HG03575 (cell line): ENCODE measurements at regions not wholly inside any gene's neighbourhood (a gene's known extent, or its start where the extent isn't known, plus 50 kb on each side); places are given as distances from the start of the nearest gene placed in this dataset.

ENCODE experiments used
- ATAC-seq: cut with Tn5 transposase; IDR thresholded peaks from one replicate; pipeline ENCODE4 v1.9.1; 2021; ENCODE audit not compliant: unreplicated experiment, insufficient number of reproducible peaks, low FRiP score; ENCODE audit errors: extremely low read depth

DNA sequence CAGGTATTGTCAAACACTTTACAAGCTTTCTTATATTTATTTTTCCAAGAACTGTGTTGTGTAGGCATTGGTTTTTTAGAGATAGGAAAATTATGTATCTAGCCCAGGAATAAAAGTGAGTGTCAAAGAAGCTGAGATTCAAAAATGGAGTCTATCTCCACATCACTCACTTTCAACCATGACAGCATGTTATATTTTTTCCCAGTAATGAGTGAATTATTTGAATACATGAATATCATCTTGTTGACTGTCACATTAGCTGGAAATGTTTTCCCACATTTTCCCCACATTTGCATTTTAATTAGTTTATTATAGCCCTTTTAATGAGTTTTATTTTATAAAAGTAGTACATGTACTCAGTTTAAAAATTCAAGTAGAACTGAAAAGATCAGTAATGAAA lies 693.7 kb downstream of the PCDH18 start:
- no peak for ATAC-seq

DNA sequence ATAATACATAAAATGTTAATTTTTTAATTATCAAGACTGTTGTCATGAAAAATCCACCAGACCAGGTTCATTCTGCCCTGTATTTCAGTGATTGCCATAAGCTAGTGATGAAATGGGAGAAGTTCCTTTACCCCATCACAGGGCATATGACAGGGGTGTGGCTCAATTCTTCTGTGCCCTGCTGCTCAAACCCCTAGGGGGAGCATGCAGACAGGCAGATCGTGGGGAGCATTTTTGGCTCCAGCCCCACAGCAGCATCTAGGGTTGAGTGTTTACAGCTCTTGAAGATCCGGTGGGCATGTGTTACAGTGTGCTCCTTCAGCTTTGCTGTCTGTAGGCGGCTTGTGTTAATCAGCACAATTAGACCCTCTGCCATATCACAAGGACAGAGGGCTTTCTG lies 700.7 kb downstream of the PCDH18 start:
- ATAC-seq, result no peak

DNA sequence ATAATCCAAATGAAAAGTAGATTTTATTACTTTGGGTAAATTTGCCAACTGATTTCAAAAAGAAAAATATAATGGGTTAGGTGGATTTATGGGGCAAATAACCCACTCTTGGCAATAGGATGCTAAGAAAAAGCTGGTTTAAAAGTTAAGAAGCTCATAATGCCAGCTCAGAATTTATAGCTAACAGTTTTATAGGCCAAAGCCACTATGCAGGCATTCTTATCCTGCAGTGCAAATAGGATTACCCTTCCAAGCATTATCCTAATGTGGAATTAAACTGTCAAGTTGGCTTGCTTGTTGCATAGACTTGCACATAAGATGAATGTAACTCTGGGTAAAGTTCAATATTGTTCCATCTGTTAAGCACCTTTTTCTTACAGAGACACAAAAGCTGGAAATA lies 703.0 kb downstream of the PCDH18 start:
- ATAC-seq, result no peak

DNA sequence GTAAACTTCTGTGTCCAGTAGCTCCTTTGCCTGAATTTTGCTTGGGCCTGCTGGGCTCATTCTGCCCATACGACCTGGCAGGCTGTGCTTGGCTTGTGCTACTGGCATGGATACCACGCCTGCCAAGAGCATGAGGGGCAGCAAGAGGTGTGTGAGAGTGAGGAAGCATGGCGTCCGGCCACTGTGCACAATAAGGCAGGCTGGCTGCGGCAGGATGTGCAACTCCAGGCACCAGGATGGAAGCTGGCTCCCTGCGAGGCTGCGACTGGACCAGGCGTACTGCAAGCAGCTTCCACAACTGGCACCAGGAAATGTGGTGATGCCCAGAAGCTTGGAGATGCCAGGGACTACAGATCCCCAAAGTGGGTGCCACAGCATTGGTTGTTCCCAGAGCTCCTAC lies 709.3 kb downstream of the PCDH18 start:
- ATAC-seq, result no peak

DNA sequence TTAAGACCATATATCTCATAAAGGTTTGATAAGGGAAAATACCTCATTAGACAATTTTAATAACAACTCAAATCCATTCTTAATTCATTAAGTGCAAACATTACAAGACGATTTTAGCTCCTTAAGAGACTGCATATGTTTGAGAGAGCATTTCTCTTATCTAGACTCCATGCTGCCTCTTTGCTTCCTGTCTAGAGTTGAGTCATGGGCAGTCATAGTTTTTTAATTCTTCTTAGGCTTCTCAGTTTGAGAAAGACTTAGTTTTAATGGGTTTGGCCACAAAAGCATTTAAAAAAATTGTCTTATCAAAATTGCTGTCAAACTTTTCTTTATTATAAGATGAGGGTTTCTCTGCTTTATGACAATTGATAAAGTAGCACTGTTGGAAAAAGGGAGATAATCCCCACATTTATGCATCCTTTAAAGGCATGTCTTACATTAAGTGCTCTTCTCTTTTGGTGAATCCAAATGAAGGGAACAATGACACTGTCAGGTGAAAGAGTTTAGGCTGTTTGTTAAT lies 713.4 kb downstream of the PCDH18 start:
- no peak for ATAC-seq

DNA sequence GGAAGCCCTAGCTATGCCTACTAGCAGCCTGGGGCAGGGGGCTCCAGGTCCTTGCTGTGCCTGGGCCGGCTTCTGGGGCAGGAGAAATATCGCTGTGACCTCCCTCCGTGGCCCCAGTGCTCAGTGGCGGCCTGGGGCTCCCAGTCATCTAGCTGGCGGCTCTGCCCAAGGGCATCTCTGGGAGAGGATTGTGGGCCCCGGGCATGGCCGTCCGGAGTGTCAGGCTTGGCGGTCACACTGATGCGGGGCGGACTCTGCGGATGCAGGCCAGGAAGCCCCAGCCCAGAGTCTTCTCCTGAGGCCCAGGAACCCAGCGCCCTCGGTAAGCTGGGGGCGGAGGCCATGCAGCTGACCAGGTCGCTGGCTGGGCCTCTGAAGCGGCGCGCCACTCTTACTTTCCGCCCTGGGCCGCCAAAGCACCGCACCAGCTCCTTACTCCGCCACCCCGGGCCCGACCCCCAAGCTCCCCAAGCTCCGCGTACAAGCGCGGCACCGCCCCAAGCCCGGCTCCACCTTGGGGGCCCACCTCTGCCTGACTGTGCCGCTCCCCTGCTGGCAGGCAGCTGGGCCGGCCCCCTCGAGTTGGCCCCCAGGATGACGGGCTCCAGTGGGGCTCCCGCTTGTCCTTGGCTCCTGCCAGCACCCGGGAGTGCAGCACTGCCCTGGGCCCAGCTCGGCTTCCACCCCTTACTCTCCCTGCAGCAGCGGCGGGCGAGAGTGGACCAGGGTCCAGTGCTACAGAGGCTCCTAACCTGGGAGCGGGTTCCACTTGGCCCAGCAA lies 720.0 kb downstream of the PCDH18 start:
- no peak for ATAC-seq

DNA sequence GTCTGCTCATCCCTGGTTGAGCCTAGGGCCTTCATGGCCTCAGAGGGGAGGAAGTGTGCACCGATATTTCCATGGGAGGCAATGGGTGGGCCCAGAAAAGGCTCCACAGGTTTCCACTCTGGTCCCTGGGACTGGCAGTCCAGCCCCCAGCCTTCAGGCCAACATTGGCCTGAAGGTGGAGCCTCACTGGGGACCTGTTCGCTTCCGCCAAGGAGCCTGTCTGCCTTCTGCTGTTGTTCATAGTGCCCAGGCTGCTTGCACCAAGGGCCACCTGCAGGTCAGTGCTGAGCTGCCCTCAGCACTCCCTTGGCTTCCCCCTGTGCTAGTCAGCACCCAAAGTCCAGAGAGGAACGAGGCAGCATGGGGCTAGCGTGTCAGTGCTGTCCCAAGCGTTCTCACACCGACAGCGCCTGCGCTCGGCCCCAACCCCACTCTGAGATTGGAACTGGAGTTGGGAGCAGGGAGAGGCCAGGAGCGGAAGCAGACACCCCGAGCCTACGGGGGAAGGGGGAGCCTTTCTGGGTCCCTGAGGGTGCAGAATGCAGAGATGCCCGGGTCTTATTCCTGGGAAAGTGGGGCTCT lies 720.7 kb downstream of the PCDH18 start:
- no peak for ATAC-seq

DNA sequence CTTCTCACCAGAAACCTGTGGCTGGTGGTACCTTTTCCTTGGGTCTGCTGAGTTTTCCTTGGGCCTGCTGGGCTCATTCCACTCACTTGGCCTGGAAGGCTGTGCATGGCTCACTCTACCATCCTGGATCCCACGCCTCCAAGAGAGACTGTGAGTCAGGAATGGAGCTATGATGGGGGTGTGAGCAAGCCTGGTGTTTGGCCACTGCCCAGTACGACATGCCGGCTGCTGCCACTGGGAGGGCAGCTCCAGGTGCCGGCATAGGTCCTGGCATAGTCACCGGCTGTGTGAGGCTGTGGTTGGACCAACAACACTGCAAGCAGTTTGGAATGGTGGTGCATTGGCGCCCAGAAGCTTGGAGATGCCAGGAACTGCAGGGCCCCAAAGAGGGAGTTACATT lies 721.7 kb downstream of the PCDH18 start:
- ATAC-seq, result no peak

DNA sequence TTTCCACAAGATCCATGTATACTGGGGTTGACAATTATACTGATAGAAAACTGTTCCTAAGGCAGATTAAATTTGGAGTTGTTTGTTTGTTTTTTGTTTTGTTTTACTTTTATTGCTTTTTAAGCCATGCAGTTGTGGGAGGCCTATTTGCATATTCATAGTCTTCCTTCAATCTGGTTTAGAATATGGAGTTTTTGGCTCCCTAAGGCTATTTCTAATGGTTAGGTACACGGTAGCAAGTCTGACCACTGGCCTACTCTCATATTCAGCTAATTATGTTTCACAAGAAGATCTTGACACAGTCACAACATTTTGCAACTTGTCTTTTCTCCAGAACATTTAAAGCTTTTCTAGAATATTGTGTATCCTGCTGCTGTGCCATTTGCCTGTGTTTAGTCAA lies 725.5 kb downstream of the PCDH18 start:
- ATAC-seq, result no peak

DNA sequence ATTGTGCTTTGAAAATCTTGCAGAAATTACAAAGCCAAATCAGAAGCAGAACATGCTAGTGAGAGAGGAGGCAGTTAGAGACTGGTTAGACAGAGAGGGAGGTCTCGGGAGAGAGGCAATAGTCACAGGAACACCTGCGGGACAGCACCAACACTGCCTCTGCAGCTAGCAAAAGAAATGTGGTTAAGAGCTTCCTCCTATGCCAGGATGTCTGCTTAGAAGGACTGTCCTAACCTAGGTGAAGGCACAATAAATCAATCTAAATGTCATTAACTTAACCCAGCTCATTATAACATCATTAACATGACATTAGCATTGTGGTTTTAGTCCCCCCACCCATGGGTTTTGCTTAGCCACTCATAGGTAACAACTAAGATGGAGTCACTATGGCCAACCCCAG lies 726.7 kb downstream of the PCDH18 start:
- no peak for ATAC-seq

DNA sequence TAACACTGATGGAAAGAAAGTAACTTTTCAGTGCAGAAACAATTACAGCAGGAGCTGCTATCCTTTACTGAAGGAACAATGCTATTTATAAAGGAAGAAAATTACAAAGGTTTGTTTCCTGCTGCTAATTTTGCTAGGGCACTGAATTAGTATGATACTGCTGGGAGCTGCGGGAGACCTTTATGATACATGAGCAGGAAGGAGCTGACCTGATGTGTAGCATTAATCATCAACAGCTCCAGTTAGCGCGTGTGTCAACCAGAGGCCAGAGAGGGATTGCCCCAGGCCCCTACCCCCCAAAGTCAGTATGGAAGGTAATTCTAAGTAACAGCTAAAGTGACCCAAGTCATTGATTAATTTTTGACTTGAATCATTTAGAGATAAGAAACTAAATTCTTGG lies 728.9 kb downstream of the PCDH18 start:
- no peak for ATAC-seq

DNA sequence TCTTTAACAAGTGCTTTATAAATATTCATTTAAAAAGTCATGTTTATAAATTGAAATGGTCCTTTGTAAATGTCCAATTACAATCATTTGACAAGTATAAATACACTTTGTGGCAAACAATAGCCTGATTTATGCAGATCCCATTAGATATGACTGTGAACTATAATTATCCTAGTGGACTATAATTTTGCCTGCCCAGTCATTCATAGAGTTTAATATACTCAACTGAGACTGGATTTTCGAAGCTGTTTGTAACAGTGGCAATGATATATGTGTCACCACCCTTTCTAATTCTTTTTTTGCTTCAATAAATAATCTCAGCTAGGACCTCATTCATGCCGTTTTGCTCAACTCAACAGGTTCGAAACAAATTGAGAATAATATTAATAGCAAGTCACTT lies 732.0 kb downstream of the PCDH18 start:
- ATAC-seq, result no peak

DNA sequence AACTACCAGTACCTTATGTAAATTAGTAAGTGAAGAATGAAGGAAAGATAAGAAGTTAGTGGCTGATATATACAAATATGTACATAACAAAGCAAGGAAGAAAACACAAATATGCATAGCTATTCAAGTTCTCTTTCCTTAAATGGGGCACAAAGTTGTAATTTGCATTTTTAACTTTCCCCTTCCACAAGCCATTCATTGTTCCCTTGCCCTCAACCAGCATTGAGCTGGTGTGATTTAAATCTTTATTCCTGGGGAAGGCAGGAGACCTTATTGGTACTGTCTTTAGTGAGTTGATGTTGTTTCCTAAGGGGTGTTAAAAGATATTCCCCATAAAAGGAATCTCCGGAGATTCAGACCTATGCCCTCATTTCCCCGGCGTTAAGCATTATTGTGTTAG lies 735.3 kb downstream of the PCDH18 start:
- no peak for ATAC-seq

DNA sequence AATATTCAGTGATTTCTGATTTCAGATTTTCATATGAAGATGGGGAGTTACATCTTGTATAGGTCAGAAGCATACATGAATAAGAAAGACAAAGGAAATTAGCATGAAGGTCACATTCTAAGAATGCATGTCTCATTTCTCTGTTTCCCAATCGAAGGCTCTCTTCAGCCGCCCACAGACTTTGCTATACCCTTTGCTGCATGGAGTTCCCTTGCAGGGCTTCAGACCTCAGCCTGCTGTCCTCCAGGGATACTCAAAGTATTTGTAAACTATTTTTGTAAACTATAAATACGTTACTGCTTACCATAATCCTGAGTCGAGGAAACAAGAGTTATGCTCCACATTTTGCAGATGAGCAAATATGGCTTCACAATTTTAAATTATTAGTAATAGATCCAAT lies 738.4 kb downstream of the PCDH18 start:
- ATAC-seq, result no peak

DNA sequence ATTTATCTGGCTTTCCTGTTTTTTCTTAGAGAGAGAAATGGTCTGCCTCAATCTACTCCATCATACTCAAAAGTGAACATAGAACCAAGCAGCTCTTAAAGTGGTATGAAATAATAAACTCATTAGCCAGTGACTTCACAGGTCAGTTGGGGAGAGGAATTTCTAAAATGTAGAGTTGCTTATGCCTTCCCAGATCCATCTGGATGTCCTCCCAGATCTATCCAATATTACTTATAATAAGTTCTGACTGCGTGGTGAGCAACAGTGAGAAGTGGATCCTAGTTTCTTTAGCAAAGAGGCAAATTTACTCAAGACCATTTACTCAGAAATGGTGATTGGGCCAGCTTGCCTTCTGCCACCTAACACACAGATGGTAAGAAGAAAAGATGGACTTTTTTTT lies 748.0 kb downstream of the PCDH18 start:
- no peak for ATAC-seq

DNA sequence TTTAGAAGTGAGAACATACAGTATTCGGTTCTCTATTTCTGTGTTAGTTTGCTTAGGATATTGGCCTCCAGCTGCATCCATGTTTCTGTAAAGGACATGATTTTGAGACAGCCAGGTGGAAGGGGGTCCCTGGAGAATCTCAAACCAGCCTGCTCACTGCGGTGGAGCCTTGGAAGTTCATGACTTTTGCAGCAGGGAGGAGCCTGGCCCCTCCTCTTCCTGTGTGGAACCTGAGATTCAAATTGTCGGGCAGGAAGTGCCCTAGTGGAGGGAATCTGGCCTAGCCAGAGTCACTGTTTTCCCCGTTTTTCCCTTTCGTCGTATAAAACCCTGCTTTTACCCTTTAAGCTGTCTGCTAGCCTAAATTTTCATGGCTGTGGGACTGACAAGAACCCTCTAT lies 762.6 kb downstream of the PCDH18 start:
- no peak for ATAC-seq

DNA sequence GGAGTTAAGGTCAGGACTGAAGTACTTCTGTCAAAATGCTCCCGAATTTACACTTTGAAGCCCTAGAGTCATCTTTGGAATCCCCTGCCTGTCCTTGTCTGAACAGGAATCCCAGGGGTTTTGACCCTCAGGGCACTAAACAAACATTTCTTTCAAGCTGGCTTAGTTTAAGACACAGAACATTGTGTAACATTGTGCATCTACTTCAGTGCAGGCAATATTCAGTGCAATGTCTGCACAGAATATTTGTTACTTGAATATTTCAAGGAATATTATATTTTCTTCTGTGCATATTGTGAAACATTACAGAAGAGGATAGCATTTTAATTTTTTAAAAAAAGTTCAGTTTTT lies 763.4 kb downstream of the PCDH18 start:
- ATAC-seq, result no peak

DNA sequence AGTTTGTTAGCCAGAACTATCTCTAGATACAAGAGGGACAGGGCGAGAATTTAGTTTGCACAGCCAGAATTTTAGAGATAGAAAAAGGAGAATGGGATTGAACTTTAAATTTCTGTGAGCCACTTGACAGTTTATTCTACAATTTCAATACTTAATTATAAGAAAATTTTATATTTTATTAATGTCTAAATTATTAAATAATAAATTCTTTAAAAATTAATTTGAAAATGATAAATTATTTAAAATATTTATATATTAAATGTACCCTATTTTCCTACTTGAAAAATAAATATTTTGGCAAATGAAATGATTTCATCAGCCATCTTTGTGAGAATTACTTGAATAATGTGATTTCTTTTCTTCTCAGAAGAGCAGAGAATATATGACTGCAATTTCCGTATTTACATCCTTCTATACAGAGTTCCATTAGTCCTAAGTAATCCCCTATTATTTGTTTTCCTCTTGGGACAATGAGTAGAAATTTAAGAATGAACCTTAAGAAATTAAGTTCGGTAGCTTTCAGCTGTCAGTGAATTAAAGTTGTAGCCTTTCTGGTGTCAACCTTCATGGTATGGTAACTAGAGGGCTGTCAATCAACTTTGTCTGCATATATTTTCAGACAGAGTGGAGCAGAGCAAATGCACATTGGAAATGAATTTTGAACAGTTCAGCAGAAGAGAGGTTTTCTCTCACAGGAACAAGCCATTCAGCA lies 763.9 kb downstream of the PCDH18 start:
- no peak for ATAC-seq

DNA sequence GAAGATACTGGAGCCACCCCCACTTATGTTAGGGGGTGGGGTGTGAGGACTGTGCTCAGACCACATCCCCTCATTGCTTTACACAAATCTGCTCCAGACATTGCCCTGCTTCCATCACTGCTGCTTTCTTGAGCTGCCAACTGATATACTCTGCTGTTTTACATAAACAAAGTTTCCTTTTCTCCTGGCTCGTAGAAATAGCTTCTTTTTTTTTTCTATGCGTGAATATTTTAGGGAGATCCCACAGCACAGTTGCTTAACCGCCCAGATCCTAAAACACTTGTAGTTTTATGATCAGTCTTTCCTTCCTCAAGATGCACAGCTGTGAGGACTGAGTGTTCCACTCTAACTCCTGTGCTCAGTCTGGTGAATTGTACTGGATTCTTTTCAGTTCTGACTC lies 768.4 kb downstream of the PCDH18 start:
- no peak for ATAC-seq

DNA sequence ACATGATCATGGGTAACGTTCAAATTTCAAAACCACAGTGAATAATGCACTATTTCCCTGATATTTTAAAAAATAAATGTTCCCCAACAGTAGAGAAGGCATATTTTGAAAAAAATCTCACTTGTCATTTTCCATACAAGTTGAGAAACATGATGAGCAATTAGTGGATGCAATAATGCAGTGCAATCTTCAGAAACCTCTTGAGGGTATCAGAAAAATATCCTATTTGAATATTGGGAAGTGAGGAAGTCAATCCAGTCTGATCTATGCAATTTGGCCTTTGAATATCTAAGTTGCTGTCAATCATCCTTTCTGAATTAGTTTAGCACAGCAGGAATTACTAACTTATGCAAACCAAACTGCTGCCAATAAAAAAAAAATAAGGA lies 776.8 kb downstream of the PCDH18 start:
- ATAC-seq, result no peak
